ENCODE measurements at regions not wholly inside any gene's neighbourhood (a gene's known extent, or its start where the extent isn't known, plus 50 kb on each side); places are given as distances from the start of the nearest gene placed in this dataset.

GRCh38 chr10:106520698-106521097, 643.8 kb downstream of the SORCS1 start:
- TF ChIP-seq EZH2 (optimal IDR thresholded peaks at IDR 0.05; ENCODE audit: low read depth, low read length), result no peak
- TF ChIP-seq EZH2phosphoT487 (IDR thresholded peaks at IDR 0.05; ENCODE audit: low read length), result no peak
- TF ChIP-seq CTCF (IDR thresholded peaks at IDR 0.05; ENCODE audit: low read length), result no peak
- H4K20me1 ChIP-seq (ENCODE audit: insufficient read depth, low read length), result no peaks in the 10 kb centered on the region
- H2AFZ ChIP-seq (ENCODE audit: low read length), result no peak overlapping the region
- H3K9me3 ChIP-seq (replicated peaks; ENCODE audit: insufficient read depth, low read length), result no peaks in the 10 kb centered on the region
- no peak overlapping the region for H3K9ac ChIP-seq (ENCODE audit: low read length)
- H3K4me2 ChIP-seq (ENCODE audit: low read depth, low read length), result no peak overlapping the region
- H3K27ac ChIP-seq (ENCODE audit: low read length), result no peak overlapping the region
- no peaks in the 10 kb centered on the region for H3K79me2 ChIP-seq (ENCODE audit: low read length)
- H3K36me3 ChIP-seq (replicated peaks; ENCODE audit: insufficient read depth, low read length), result no peaks in the 10 kb centered on the region
- no peak for DNase-seq
- no peaks in the 10 kb centered on the region for H3K4me1 ChIP-seq (ENCODE audit: low read length)
- H3F3A ChIP-seq (ENCODE audit: insufficient read depth, low read length), result no peaks in the 10 kb centered on the region
- H3K9me2 ChIP-seq (replicated peaks; ENCODE audit: insufficient read depth, low read length), result no peaks in the 10 kb centered on the region
- H3K4me3 ChIP-seq (ENCODE audit: low read length), result no peak overlapping the region
- H3K27me3 ChIP-seq (replicated peaks; ENCODE audit: insufficient read depth, low read length), result no peaks in the 10 kb centered on the region

GRCh38 chr10:106519376-106520030, 645.0 kb downstream of the SORCS1 start:
- no peak overlapping the region for H3K9ac ChIP-seq (ENCODE audit: low read length)
- H2AFZ ChIP-seq (ENCODE audit: low read length), result no peak overlapping the region
- H4K20me1 ChIP-seq (ENCODE audit: insufficient read depth, low read length), result no peaks in the 10 kb centered on the region
- no peaks in the 10 kb centered on the region for H3K79me2 ChIP-seq (ENCODE audit: low read length)
- no peaks in the 10 kb centered on the region for H3K9me2 ChIP-seq (replicated peaks; ENCODE audit: insufficient read depth, low read length)
- no peaks in the 10 kb centered on the region for H3K4me1 ChIP-seq (ENCODE audit: low read length)
- no peak for TF ChIP-seq EZH2 (optimal IDR thresholded peaks at IDR 0.05; ENCODE audit: low read depth, low read length)
- TF ChIP-seq CTCF (IDR thresholded peaks at IDR 0.05; ENCODE audit: low read length), result no peak
- TF ChIP-seq EZH2phosphoT487 (IDR thresholded peaks at IDR 0.05; ENCODE audit: low read length), result no peak
- H3K9me3 ChIP-seq (replicated peaks; ENCODE audit: insufficient read depth, low read length), result no peaks in the 10 kb centered on the region
- no peak overlapping the region for H3K27ac ChIP-seq (ENCODE audit: low read length)
- no peak for DNase-seq
- H3K27me3 ChIP-seq (replicated peaks; ENCODE audit: insufficient read depth, low read length), result no peaks in the 10 kb centered on the region
- no peak overlapping the region for H3K4me3 ChIP-seq (ENCODE audit: low read length)
- H3F3A ChIP-seq (ENCODE audit: insufficient read depth, low read length), result no peaks in the 10 kb centered on the region
- no peaks in the 10 kb centered on the region for H3K36me3 ChIP-seq (replicated peaks; ENCODE audit: insufficient read depth, low read length)
- H3K4me2 ChIP-seq (ENCODE audit: low read depth, low read length), result no peak overlapping the region

DNA sequence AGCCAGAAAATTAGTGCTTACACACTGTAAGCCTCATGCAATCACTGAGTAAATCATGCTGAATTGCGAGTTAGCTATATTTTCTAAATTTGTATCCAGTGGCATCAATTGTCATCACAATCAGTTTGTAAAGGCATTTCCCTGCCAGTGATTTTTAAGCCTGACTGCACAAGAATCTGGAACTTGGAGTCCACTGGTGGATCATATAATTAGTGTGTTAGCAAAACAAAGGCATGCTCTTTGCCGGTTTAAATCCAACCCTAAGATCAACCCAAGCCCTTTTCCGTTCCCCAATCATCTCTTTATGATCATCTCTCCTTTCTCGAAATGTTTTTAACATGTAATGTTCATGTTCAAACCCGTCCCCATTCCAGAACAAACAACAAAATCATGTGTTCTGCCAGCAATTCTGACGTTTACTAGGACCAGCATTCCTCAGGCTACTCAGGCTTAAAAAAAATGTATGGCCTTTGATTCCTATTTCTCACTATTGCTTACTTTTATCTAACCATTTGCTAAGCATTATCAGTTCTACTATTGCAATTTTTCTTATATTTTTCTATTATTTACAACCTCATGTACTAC, 649.2 kb downstream of the SORCS1 start:
- no peaks in the 10 kb centered on the region for H4K20me1 ChIP-seq (ENCODE audit: insufficient read depth, low read length)
- H3K27me3 ChIP-seq (replicated peaks; ENCODE audit: insufficient read depth, low read length), result no peaks in the 10 kb centered on the region
- no peak overlapping the region for H3K4me3 ChIP-seq (ENCODE audit: low read length)
- no peaks in the 10 kb centered on the region for H3K9me2 ChIP-seq (replicated peaks; ENCODE audit: insufficient read depth, low read length)
- no peak overlapping the region for H3K9ac ChIP-seq (ENCODE audit: low read length)
- no peaks in the 10 kb centered on the region for H3K36me3 ChIP-seq (replicated peaks; ENCODE audit: insufficient read depth, low read length)
- TF ChIP-seq EZH2phosphoT487 (IDR thresholded peaks at IDR 0.05; ENCODE audit: low read length), result no peak
- TF ChIP-seq EZH2 (optimal IDR thresholded peaks at IDR 0.05; ENCODE audit: low read depth, low read length), result no peak
- TF ChIP-seq CTCF (IDR thresholded peaks at IDR 0.05; ENCODE audit: low read length), result no peak
- H3K4me1 ChIP-seq (ENCODE audit: low read length), result no peaks in the 10 kb centered on the region
- DNase-seq, result no peak
- no peak overlapping the region for H2AFZ ChIP-seq (ENCODE audit: low read length)
- no peaks in the 10 kb centered on the region for H3K79me2 ChIP-seq (ENCODE audit: low read length)
- H3K27ac ChIP-seq (ENCODE audit: low read length), result no peak overlapping the region
- no peaks in the 10 kb centered on the region for H3K9me3 ChIP-seq (replicated peaks; ENCODE audit: insufficient read depth, low read length)
- no peak overlapping the region for H3K4me2 ChIP-seq (ENCODE audit: low read depth, low read length)
- H3F3A ChIP-seq (ENCODE audit: insufficient read depth, low read length), result no peaks in the 10 kb centered on the region

All from MM.1S (cell line).